ENCODE measurements at regions not wholly inside any gene's neighbourhood (a gene's known extent, or its start where the extent isn't known, plus 50 kb on each side); places are given as distances from the start of the nearest gene placed in this dataset.

DNA sequence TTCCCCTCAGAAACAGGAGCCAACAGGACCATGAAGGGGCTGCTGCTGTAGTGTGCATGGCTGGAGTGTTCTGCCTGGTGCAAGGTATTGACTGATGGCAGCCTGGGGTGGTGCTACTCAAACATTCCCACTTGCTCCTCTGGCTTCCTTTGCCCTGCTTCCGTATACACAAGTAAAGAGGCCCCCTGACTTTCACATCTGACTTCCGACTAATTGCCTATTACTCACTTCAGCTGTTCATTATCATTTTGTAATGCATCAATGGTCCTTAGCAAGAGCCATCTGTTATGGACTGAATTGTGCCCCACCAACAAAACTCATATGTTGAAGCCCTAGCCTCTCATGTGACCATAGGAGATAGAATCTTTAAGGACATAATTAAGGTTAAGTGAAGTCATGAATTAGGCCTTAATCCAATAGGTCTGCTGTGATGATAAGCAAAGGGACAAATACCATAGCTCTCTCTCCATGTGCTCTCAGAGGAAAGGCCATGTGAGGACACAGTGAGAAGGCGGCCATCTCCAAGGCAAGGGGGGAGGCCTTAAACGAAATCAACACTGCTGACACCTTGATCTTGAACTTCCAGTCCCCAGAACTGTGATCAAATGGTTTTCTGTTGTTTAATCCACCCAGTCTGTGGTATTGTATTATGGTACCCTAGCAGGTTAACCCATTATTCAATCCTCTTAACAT lies 122.5 kb upstream of the CLNK start:
- DNase-seq, result no peak
- no peaks in the 10 kb centered on the region for H3K27me3 ChIP-seq (ENCODE audit: insufficient read depth)
- H4K20me1 ChIP-seq (ENCODE audit: insufficient read depth), result no peaks in the 10 kb centered on the region
- no peaks in the 10 kb centered on the region for H3K9me2 ChIP-seq
- no peaks in the 10 kb centered on the region for H3K4me1 ChIP-seq (ENCODE audit: control insufficient read depth in 1 of 2, insufficient read depth in 2 of 2, low read depth in 1 of 2, low read length in 1 of 2)
- no peaks in the 10 kb centered on the region for H3K36me3 ChIP-seq (replicated peaks in 1 of 2; ENCODE audit: control insufficient read depth in 1 of 2, insufficient read depth in 2 of 2, low read length in 1 of 2)
- no peaks in the 10 kb centered on the region for H3K9me3 ChIP-seq
- no peaks in the 10 kb centered on the region for H3F3A ChIP-seq (replicated peaks; ENCODE audit: insufficient read depth)
- TF ChIP-seq, protein P1, sequence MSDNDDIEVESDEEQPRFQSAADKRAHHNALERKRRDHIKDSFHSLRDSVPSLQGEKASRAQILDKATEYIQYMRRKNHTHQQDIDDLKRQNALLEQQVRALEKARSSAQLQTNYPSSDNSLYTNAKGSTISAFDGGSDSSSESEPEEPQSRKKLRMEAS (IDR thresholded peaks at IDR 0.05; ENCODE audit: low read depth), result no peak
- TF ChIP-seq ELF1 (IDR thresholded peaks at IDR 0.05), result no peak
- no peak for TF ChIP-seq GATA2 (CRISPR knock-in tag; IDR thresholded peaks at IDR 0.05)
- TF ChIP-seq NFIC (IDR thresholded peaks at IDR 0.05; ENCODE audit: borderline replicate concordance), result no peak
- no peak for TF ChIP-seq MXI1 (IDR thresholded peaks at IDR 0.05; ENCODE audit: low read depth, low read length)
- no peak for TF ChIP-seq POLR2AphosphoS5 (IDR thresholded peaks at IDR 0.05; ENCODE audit: low read depth, low read length)
- TF ChIP-seq FOSL2 (IDR thresholded peaks at IDR 0.05; ENCODE audit: borderline replicate concordance, low read depth), result no peak
- TF ChIP-seq JUND (IDR thresholded peaks at IDR 0.05), result no peak
- H3K4me3 ChIP-seq (ENCODE audit: low read depth in 2 of 2, low read length in 1 of 2), result no peak overlapping the region
- H2AFZ ChIP-seq (ENCODE audit: low read depth), result no peak overlapping the region
- no peak overlapping the region for H3K27ac ChIP-seq (ENCODE audit: low read depth in 2 of 2, low read length in 1 of 2)
- CTCF ChIA-PET, result no interaction called here
- no peak overlapping the region for H3K9ac ChIP-seq
- POLR2A ChIA-PET, result no interaction called here
- H3K4me2 ChIP-seq, result no peak overlapping the region
- 0% methylated on average over 4 of the region's 4 CpGs for WGBS (ENCODE audit: low lambda C conversion rate)
- H3K79me2 ChIP-seq (ENCODE audit: insufficient read depth), result no peaks in the 10 kb centered on the region

DNA sequence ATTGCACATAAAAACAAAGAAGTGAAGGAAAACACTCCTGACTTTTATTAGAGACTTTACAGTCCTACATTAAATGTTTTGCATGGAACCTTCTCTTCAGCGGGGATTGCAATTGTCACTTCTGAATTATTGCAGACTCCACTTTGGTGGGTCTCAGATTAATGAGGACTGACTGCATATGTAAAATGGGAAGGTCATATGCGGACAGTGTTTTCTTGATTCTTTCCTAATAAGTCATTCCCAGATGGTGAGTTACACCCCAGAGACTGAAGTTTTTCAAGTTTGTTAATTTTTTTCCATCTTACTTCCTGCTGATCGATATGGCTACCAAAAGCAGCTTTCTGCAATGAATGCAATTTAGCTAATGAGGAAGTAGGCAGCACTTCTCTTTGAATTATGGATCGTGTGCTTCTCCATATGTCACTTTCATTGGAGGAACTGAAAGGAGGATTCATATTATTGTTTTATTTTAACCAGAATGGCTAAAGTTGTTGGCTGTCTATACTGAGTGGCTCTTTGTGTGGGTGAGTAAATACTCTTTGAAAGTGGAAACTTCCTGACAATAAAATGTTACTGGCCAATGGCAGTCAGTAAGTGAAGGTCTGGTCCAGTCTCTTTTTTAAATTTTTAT lies 119.3 kb upstream of the CLNK start:
- POLR2A ChIA-PET, result no interaction called here
- Histone ChIP-seq H3K79me2 (ENCODE audit: insufficient read depth) (no peaks in the 10 kb centered on the region), H3F3A (replicated peaks; ENCODE audit: insufficient read depth) (no peaks in the 10 kb centered on the region), H3K4me2 (no peak overlapping the region), H3K9me2 (no peaks in the 10 kb centered on the region), H2AFZ (ENCODE audit: low read depth) (no peak overlapping the region), H3K36me3 (replicated peaks in 1 of 2; ENCODE audit: control insufficient read depth in 1 of 2, insufficient read depth in 2 of 2, low read length in 1 of 2) (no peaks in the 10 kb centered on the region), H3K9me3 (no peaks in the 10 kb centered on the region), H3K27ac (ENCODE audit: low read depth in 2 of 2, low read length in 1 of 2) (no peak overlapping the region), H3K4me1 (ENCODE audit: control insufficient read depth in 1 of 2, insufficient read depth in 2 of 2, low read depth in 1 of 2, low read length in 1 of 2) (no peaks in the 10 kb centered on the region), H4K20me1 (ENCODE audit: insufficient read depth) (no peaks in the 10 kb centered on the region), H3K27me3 (ENCODE audit: insufficient read depth) (no peaks in the 10 kb centered on the region), H3K9ac (no peak overlapping the region), H3K4me3 (ENCODE audit: low read depth in 2 of 2, low read length in 1 of 2) (no peak overlapping the region)
- CTCF ChIA-PET, result no interaction called here
- WGBS (ENCODE audit: low lambda C conversion rate), result 7% methylated on average over 4 of the region's 4 CpGs
- TF ChIP-seq, protein P2, sequence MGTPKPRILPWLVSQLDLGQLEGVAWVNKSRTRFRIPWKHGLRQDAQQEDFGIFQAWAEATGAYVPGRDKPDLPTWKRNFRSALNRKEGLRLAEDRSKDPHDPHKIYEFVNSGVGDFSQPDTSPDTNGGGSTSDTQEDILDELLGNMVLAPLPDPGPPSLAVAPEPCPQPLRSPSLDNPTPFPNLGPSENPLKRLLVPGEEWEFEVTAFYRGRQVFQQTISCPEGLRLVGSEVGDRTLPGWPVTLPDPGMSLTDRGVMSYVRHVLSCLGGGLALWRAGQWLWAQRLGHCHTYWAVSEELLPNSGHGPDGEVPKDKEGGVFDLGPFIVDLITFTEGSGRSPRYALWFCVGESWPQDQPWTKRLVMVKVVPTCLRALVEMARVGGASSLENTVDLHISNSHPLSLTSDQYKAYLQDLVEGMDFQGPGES (IDR thresholded peaks at IDR 0.05; ENCODE audit: low read depth, low read length), result no peak
- TF ChIP-seq SMC3 (IDR thresholded peaks at IDR 0.05; ENCODE audit: low read depth, low read length) (no peak), JUND (IDR thresholded peaks at IDR 0.05) (no peak), MEF2A (IDR thresholded peaks at IDR 0.05; ENCODE audit: borderline replicate concordance, low read depth) (no peak), RAD21 (IDR thresholded peaks at IDR 0.05; ENCODE audit: low read length) (no peak), TEAD4 (IDR thresholded peaks at IDR 0.05; ENCODE audit: borderline replicate concordance, insufficient read depth) (no peak), RXRA (IDR thresholded peaks at IDR 0.05; ENCODE audit: borderline replicate concordance, low read depth) (no peak), SIN3A (IDR thresholded peaks at IDR 0.05; ENCODE audit: borderline replicate concordance, low read depth, low read length) (no peak), RCOR1 (IDR thresholded peaks at IDR 0.05; ENCODE audit: low read length) (no peak)
- DNase-seq, result no peak

All from SK-N-SH (cell line).